MV-4-11 (cell line): ENCODE measurements at regions not wholly inside any gene's neighbourhood (a gene's known extent, or its start where the extent isn't known, plus 50 kb on each side); places are given as distances from the start of the nearest gene placed in this dataset.
A peak's percentile ranks its signal among the peaks of the same experiment; 100 is the strongest.

ENCODE experiments used
- DNase-seq: peaks from one replicate; lab custom pipeline; 2025; lab: John Stamatoyannopoulos, UW

DNA sequence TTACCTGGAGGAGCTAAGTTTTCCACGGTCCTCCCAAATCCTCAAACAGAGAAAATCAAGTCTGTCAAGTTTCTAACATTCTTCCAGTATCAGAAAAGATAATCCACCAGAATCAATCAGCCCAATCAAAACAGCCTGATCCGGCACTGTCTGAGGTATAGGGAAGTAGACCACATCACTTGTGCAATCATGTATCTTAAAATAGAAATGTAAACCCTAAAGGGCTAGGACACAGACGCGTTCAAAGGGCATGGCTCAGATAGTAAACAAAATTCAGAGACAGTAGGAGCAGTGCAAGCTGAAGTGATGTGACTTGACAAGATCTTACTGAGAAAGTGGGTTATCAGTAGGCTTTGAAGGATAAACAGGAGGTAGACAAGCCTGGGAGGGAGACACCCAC lies 252.4 kb upstream of the DAPK1 start:
- DNase-seq = peak; percentile 64

DNA sequence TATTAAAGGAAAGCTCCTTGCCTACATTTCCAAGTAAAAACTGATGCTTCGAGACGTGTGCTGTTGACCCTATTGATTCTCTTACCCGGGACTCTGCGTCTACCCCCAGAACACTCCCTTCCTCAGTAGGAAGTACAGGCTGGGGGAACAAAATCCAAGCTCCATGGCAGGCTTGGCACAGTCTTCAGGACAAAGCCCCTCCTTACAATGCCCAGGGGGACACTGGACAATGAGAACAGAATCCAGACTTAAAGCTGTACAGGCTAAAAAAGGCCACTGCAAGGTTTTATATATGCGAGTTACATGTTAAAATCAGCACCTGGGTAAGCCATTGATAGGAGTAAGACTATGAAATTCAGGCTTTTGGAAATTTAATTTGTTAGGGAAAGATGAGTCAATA lies 250.6 kb upstream of the DAPK1 start:
- DNase-seq = no peak

DNA sequence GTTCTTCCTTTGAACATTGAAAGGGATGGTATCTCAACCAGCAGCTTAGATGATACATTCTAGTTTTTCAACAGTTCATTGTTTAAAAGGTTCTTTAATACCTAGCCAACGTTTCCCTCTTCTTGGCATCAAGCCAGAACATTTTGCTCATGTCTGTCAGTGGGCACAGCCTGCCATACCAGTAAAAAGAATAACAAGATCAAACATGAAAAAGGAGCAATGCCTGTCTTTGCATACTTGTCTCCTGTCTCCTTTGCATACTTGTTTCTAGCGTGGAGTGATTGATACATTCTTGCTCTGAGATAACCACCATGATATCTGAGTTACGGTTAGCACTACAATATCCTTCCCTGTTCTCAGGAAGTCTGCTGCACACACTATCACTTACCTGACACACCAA lies 248.6 kb upstream of the DAPK1 start:
- no peak for DNase-seq

DNA sequence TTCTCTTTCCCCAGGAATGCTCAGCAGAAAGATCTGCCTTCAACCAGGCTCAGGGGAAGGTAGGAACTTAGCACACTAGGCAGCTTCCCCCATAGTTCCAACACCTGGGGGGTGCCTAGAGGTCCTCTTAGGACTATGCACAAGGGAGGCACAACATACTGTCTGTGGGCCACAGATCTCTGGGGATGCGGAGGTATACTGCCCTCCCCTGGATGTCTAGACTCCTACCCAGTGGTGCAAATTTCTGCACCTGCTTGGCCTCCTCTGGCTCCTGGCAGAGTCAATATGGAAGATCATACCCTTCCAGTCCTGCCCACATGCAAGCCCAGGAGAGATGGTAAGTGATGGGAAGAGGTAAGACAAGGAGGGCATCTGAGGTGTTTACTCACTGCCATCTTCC lies 247.5 kb upstream of the DAPK1 start:
- no peak for DNase-seq

DNA sequence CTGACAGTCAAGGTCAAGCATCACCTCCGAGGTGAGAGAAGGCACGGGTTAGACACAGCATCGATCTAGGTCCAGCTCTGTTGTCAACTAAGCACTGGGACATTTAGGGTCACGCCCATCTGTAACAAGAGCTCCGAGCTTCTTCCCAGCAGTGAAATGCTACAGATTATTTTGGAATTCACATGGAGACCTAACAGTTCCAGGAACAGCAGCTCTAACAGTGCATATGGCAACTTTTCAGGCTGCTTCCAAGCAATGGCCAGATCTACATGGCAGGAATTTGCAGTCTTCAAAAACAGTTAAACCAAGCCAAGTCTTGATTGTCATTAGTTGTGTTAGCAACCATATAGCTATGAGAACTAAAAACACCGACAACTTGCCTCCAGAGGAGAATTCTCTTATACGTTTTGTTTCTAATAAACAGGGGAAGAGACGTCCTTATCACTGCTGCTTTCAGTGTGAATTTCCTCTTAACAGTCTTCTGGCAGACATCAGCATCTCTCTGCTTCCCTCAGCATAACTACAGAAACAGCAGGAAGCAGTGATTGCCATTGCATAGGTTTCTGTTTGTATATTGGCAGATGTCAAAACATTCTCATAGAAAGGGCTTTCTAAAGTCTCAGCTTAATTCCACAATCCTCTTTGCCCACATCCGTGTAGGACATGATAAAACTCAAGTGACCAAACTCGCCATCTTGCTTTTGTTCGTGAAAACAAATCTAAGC lies 242.1 kb upstream of the DAPK1 start:
- no peak for DNase-seq

DNA sequence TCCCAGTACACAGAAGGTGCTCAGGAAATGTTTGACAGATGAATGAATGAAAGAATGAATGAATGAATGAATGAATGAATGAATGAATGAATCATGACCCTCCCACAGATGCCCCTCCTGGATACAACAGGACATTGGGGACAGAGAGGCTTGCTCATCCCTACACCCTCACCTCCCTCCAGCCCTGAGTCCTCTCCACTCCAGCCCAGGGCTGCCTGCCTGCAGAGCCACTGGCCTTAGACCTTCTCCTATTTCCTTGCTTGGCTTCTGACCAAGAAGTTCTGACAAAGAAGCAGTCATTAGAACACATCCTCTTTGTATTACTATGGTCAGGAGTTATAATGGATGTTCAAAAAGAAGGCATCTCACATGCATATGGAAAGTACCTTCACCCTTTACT lies 240.7 kb upstream of the DAPK1 start:
- no peak for DNase-seq

DNA sequence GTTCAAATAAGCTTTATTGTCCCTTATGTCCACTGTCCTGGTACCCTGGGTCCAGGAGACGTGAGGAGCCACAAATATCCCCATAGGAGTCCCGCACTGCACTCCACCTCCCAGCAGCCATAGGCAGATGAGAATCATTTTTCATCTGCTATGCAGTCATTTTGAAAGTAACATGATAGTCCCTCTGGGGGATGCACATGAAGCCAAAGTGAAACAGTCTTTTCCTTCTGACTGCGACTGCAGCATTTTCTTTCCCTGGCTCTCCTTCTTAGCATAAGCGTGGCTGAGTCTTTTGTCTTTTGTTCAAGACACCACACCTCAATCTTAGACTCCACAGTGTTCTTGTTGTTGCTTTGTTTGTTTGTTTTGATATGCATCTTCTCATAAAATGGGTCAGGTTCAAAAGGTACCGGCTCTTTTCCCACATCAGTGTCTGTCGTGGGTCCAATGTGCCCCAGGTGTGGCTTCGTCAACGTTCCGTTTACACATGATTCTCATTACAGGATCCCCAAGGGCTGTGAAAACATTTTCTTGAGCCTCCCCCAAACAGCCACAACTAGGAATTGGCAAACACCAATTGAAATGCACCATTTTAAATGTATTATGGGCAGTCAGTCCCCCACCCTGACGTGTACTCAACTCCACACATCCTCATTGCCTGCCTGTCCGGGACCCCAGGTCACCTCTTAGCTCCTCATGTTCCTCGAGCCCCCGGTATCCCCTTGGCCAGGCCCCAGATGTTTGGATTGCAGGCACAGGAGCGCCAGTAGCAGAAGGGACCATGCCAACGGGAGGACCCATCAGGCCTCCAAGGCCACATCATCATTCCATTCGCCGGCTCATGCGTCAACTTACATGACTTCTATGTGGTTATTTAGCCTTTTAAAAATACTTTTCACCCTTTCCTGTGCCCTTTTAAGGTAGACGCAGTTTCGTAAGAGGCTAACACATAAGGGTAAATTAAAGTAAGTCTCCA lies 237.8 kb upstream of the DAPK1 start:
- no peak for DNase-seq

DNA sequence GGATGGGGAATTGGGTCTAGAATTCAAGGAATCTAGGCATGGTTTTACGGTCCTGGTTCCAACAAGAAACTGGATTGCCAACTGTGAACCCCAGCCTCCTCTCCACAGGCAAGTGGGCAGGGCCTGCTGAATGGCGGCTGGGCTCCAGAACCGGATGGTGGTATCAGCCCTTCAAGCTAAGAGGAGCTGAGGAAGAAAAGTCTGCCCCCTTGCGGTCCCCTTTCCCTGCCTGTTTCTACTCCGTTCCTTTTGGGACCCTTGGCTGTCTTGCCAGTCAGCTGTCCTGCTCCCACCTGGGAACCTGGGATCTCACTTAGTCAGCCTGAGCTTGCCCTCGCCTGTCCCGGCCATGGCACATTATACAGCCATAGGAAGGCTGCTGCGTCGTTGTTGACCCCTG lies 234.4 kb upstream of the DAPK1 start:
- DNase-seq = no peak

DNA sequence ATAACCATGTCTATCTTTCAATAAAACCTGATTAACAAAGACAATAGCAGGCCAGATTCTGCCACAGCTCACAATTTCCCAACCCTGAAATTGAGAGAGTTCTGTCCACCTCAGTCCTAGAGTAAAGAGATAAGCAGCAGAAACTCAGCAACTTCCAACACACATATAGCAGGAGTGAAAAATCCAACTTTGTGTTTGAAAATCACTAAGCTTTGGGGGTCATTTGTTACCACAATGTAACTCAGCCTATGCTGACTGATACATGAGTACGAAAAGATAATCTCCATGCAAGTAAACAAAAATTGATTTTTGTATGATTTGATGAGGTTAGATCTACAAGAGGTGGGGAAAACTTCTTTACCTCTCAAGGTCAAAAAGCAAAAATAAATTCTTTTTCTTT lies 231.0 kb upstream of the DAPK1 start:
- no peak for DNase-seq

DNA sequence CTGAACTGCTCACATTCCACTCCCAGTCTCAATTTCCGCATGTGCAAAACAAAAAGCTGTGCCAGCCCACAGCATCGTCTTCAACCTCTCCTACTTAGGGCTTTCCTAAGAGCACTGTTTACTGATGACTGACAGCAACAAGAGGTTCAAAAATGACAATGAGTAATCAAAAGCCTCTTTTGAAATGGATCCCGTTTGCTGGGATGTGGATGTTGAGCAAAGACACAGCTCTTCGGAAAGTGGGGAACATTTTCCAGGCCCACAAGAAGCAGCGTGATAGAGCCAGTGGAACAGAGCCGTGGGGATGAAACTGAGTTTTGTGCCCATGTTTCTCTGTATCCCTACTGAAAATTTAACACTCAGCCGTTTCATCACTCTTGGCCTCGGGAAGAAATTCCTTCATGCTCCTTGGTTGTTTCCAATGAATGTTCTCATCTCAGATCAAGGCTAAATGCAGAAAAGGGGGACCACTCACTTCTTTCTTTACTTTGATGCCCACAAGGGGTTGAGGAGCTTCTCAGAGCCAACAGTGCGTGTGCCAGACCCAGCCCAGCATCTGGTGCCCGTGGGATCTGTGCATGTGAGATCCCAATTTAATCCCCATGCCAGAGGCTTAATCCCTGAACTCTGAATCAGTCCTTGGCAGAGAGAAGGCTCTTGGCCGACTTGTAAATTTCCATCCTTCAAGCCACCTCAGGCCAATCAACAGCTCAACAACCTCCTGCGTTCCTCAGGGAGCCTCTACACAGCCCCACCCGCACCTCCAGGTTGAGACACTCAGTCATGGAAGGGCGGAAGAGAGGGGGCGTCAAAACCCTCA lies 230.2 kb upstream of the DAPK1 start:
- no peak for DNase-seq

DNA sequence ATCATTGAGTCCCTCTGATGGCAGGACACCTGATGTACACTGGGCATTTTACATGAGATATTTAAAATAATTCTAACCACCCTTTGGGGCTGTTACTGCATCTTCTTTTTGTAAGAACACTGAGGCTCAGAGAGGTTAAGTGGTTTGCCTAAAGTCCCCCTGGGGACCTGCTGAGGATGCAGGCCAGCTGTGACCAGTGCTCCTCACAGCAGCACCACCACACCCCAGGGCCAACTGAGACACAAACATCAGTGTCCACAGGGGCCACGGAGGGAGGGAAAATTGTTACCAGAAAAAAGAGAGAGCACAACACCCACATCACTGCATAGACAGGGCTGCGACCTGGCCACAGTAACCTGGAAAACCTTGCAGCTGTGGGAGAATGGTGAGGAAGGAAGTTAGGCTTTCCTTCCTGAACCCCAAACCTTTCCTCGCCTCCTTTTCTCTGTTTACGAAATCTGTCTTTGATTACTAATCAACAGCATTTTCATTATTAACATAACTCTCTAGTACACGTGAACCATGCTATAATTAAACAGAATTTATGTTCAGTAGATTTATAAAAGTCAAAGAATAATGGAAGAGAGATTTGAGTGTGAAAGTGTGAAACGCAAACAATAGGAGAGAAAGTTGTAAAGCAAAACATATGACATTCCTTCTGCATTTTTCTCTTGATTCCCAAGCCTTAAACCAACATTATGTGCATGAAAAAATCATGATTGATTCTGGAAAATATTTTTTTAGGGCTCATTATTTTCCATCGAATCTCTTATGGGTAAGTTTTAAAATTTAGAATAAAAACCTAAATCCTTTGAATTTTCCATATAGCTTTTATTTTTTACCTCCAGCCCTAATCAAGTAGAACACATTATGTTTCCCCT lies 228.1 kb upstream of the DAPK1 start:
- no peak for DNase-seq

DNA sequence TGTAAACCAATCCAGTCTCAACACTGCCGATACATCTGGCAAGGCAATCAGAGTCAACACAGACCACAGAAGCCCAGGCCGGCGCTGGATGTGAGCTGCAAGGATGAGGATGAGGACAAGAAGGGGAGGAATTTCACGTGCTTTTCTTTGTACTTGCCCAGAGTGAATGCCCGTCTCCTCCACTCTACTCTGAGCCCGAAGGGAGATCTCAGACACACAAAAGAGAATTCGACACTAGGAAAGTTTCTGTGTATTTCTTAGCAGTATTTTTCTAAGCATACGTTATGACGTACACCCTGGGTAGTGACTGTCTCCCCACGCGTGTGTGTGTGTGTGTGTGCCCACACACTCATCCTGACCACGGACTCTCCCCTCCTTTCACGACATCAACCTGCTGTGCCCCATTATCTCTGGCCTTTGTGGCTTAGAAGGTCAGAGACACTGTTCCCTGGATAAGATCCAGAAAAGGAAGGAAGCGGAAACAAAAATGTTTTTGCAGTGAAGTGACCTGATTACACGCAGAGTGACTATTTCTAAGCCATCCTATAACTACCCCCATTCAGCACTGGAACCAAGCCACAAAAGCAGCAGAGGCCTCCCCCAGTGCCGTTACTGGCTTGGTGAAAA lies 227.3 kb upstream of the DAPK1 start:
- no peak for DNase-seq

DNA sequence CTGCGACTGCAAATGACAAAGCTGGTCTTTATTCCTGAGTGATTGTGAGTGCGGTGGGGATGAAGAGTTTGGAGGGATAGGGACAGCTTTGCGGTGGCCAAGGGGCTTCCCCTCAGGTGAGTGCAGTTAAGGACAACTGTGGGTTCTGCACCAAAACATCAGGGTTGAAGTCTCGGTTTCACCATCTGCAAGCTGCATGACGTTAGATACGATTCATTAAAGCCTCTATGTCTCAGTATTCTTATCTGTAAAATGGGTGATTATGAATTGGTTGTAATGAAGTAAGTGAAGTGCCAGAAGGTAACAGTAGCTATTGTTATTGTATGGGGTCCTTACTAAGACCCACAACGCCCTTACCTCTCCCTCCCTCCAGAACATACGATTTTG lies 226.8 kb upstream of the DAPK1 start:
- no peak for DNase-seq

DNA sequence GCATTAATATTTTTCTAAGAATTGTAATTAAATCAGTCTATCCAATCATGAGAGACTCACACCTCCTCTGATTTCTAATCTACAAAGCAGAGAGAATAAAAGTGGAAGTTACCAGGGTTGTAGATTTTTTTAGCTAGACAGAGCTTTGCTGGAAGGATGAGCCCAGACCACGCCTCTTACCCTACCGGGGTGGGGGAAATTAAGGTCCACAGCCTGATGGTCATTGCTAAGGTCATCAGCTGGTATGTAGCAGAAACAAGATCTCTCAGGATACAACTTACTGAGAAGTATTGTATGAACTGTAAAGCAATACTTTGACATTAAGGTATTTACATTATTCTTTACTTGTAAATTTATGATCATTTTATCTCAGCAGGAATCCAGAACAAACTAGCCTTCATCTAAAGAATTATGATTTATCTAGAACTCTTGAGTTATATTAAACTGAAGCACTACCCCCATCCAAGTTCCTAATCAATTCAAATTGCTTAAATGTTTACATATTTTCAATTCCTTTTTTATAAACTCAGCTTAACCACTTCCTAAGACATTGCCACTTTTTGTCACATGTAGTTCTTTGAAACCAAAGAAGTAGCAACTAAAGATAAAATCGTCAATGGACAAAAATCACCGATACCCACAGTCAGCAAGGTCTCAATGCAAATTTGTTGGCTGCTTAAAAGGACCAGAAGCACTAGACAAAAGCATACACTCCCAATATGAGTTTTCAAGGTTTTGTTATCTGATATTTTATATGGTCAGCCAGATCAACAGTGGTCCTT lies 225.8 kb upstream of the DAPK1 start:
- peak; percentile 44 for DNase-seq

DNA sequence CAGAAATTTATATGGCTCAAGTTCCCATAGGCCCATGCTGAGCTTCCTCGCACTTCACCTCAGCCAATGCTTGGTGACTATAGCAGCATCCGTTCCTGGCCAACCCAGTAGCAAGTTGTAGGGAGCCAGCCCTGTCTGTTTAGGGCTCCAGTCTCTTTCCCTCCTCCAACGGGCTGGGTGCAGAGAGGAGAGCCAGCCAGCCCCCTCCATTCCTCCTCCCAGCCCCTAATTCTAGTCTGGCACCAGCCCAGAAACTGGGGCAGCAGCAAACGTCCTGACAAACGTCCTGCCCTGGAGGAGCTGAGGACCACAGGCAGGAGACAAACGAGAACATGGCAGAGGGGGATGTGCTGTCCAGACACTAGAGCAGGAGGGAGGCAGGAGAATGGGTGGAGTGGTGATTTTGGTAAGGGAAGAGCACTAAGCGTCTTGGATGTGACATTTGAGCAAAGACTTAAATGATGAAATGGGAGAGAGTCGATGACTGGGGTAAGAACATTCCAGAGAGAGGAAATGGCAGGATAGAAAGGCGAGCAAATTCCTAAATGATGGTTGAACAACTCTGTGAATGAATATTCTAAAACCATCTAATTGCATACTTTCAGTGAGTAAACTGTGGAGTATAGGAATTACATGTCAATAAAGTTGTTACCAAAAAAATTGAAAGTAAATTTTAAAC lies 222.5 kb upstream of the DAPK1 start:
- no peak for DNase-seq

DNA sequence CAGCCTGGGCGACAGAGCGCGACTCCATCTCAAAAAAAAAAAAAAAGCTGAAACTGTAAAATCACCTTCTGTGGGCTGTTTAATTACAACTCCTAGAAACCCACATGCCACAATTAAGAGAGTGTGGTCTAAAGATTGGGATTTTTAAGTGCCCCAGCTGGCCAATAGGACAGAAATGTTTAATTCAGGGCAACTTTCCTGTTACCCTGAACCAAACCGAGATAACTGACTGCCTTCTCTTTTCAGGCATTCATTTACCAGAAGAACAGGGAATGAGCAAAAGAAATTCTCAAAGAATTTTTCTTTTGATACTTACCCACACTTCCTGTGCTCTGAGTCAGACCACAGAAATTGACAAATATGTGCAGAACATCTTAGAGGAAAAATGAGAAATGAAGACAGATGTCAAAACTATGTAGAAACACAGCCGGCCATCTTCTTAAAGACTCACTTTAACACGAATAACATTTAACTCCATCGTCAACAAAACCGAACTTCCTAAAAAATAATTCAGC lies 221.3 kb upstream of the DAPK1 start:
- DNase-seq = peak; percentile 78

DNA sequence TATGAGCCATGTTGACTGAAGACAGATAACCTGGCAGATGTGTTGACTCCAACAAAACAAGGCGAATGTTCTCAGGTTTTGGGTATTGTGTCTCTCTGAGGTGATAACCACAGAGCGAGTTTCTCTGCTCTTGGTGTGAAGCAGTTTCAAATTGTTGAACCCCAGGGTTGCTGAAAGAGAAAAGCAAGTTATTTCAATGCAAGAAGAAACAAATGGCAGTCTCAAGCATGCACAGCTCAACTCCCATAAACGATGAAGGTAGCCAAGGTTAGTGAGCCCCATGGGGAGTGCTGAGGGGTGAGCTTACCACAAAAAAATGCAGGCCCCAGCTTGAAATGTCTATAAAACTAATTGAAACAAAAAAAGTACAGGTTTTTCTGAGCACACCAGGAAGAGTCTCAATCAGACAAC lies 220.8 kb upstream of the DAPK1 start:
- no peak for DNase-seq

DNA sequence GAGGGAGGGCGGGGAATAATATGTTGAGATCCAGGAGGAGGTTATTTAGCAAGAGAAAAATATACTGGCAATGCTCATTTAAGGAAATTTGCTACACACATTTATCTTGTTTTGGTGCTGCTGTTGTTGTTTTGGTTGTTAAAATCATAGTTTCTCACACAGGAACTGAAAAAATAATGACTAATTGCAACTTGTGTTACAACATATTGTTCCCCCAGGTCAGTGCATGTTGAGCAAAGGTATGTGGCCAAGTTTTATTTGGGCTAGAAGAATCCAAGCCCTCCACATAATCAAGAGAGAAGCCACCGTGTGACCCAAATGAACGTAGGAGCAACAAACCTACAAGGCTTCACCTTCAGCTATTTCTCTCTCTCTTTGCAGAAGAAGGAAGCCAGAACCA lies 220.3 kb upstream of the DAPK1 start:
- DNase-seq = no peak

DNA sequence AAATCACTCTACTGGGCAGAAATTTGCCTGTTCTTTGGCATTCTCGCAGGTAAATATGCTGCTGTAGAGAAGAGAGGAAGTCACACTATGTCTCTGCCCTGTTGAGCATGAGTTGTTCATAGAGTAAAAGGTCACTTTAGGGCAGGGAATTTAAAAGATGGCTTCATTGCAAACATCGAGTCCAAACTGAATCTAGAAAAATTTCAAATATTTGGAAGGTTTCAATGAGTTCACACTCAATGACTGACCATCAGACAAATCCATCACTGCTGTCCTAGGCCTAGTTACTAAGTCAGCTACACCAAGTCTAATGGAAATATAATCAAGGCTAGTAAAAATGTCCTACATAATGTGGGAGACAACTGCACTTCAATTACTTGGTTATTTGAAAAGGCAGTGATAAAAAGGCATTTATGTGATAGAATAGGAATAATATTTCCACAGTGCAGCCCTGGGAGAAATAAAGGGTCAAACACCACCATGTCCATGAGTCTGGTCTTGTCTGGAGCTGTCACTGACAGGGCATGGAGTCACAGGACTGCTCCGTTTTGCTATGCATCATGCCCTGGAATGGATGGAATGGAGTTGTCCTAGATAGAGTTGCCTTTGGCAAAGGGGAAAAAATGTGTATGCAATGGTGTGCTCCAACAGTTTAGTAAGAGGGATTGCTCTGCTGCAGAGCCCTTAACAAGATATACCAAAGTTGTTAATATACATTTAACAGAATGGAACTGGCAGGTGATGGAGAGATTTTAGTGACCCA lies 218.5 kb upstream of the DAPK1 start:
- DNase-seq = no peak
